Mesenteric fat pad (tissue), 1 donor: ENCODE measurements at regions not wholly inside any gene's neighbourhood (a gene's known extent, or its start where the extent isn't known, plus 50 kb on each side); places are given as distances from the start of the nearest gene placed in this dataset.

Source experiments
- DNase-seq: peaks from one replicate; pipeline ENCODE4 v3.0.0-alpha.2; 2020; ENCODE audit warnings: low spot score
- donor health status: DM: yes; HTN: yes; CAD: no.

DNA sequence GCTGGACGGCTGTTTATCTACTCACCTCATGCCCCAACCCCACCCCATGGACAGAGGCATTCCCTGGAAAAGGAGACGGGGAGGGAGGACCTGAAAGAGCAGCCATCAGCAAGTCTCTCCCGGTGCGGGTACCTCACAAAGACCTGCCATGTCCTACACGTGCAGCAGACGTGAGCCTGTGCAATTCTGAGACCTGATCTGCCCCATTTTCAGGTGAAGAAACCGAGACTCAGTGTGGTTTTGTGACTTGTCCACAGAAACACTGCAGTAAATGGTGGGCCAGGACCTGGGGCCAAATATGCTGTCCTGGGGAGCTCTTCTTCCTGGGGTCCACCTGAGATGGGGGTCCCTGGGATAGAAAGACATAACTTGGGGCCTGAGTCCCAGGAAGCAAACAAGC lies 137.0 kb upstream of the LINGO1 start:
- no peak for DNase-seq

DNA sequence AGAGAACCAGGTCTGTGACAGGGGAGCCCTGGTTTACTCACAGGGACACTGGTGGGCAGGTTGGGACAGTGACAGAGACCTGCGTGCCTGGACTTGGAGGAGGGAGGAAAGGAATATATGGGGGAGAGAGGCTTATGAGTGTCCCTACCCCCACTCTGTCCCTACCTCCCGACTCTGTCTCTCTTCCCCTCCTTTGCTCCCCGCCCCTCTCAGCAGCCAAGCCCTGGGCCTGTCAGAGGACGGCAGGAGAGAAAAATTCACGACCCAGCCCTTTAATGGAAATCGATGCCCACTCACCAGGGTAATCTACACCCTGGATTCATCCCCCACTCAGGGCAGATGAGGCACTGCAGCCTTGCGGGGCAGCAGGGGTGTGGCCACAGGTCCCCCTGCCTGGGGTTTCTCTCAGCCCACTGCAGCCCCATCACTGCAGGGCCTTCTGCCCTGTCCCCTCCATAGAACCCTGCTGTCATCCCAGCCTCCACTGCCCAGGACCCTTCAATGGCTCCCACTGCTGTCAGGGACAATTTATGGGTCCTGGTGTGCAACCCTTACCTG lies 135.9 kb upstream of the LINGO1 start:
- no peak for DNase-seq

DNA sequence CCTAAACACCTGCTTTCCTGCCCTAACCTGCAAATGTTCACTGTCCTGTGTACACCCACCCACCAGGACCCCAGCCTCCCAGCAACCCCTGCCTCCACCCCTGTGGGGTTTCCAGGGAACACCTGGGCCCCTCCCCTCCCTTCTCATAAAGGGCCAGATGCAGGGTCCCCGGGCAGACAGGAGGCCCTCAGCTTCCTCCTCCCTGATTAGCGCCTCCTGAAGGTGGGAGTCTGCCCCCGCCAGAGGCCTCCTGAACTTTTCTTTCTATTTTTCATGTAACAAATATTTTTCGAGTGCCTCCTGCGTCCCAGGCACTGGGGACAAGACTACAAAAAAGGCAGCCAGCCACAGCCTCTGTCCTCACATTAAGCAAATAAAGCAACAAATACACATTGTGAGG lies 135.4 kb upstream of the LINGO1 start:
- no peak for DNase-seq

DNA sequence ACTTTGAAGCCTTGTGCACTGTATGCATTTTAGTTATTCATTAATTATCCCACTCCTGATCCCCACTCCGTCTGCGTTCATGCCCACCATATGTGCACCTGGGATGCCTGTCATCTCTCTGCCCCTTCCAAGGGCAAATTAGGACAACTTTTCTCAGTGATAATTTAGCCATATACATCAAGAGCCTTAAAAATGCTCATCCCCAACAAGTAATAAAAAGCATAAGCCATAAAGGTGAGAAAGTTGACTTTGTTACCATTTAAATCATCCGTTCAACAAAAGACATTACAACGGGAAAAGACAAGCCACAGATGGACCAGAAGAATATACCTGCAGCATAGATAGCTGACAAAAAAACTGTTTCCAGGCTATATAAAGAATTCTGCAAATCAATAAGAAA lies 131.4 kb upstream of the LINGO1 start:
- DNase-seq: no peak

DNA sequence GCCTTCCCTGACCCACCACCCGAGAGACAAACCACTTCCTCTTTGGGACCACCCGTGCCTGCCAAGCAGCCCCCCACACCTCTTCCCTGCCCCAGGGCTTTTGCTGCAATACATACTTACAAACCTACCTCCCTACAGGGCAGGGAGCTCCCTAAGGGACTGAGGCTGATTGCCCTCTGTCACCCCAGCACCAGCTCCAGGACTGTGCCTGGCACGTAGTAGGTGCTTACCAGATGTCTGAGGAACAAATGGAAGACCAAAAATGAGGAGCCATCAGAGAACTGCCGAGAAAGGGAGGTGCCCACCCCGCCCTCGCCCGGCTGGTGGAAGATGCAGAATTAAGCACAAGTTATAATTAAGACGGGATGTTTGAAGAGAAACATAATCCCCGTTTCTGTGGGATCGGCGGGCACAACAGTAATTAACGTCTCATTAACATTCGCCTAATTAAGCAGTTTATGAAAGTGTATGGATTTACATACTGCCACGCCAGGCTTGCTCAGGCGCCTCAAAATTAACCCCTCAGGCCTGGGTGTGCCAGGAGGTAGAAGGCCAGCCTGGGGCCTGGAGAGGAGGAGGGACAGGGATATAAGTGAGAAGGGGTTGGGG lies 130.1 kb upstream of the LINGO1 start:
- no peak for DNase-seq

DNA sequence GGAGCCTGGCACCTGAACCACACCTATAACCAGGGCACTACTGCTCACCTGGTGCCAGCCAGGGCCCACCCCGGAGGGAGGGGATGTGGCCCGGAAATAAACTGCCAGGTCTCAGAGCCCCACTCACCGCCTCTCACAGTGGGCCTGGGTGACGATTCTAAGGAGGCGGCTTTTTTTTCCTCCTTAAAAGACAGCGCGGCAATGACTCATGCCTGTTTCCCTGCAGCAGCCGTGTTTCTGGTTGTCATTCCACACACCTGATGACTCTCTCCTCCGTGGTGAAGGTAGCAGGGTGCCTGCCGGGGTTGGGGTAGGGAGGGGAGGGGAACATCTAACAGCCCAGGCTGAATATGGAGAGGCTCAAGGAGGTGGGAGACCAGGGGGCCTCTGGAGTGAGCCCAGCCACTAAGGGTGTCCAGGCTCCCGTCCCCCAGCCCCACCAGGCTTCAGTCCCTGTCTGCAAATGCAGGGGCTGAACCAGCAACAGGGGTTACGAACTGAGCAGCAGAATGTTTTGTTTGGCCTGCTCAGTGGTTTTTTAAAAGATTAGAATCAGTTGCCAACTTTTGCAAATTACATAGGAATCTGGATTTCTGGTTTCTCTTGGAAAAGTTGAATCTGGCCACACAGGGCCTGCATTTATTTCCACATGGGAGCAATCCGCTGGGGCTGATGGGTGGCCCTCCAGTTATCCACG lies 127.3 kb upstream of the LINGO1 start:
- DNase-seq: no peak

DNA sequence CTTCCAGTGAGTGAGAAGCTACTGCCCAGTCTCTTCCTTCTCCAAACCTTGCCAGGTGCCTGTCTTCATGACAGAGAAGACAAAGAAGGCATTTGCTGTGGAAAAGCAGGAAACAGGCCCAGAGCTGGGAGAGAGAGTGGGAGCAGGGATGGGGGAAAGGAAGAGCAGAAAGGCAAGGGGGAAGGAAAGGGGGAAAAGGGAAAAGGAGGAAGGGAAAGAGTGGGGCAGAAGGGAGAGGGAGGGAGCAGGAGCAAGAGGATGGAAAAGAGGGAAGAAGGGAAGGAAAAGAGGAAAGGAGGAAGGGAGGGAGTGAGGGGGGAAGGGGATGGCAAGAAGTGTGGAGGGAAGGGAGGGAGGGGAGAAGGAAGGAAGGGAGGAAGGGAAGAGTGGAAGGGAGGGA lies 121.2 kb upstream of the LINGO1 start:
- no peak for DNase-seq

DNA sequence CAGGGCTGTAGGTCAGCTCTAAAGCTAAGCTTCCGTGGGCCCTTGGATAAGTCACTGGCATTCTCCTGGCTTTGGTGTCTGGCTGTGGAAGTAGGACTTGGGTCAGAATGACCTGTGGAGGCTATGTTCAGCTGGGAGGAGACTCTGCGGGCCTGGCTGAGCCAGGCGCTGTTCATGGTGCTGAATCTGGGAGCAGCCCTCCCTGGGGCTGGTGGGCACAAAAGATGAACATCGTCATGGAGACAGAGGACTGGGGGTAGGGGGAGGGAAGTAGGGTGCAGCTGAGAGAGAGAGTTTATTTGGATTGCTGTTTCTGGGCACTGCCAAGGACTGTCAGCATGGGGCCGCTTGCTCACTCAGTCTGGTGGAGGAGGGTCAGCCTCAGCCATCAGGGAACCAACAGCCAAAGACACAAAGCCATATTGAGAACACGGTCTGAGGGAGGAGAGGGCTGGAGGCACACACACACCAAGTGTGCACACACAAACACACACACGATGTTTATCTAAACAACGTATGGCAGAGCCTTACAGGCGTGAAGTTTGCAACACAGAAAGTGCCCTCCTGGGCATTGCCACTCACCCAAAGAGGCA lies 120.7 kb upstream of the LINGO1 start:
- no peak for DNase-seq

DNA sequence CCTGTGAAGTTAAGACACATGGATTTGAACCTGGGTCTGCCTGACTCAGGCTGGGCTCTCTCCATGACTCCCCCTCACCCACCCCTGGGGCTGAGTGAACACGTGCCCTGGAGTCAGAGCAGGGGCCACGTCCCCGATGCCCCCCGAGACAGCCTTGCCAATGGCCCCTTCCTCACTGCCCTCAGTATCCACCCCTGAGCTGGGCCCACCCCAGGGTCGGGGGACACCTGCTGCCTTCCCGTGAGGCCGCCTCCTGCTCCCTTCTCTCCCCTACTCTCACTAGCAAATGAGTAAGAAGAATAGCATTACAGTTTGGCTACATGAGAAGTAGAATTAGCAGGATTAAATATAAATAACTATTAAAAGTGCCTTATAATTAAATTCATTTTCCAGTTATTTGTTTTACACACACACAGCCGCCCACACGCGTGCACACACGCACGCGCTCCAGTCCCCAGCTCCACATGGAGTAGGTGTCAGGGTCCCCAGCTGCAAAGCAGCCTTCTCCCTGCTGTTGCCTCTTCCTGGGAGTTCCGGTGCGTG lies 117.4 kb upstream of the LINGO1 start:
- DNase-seq: no peak

DNA sequence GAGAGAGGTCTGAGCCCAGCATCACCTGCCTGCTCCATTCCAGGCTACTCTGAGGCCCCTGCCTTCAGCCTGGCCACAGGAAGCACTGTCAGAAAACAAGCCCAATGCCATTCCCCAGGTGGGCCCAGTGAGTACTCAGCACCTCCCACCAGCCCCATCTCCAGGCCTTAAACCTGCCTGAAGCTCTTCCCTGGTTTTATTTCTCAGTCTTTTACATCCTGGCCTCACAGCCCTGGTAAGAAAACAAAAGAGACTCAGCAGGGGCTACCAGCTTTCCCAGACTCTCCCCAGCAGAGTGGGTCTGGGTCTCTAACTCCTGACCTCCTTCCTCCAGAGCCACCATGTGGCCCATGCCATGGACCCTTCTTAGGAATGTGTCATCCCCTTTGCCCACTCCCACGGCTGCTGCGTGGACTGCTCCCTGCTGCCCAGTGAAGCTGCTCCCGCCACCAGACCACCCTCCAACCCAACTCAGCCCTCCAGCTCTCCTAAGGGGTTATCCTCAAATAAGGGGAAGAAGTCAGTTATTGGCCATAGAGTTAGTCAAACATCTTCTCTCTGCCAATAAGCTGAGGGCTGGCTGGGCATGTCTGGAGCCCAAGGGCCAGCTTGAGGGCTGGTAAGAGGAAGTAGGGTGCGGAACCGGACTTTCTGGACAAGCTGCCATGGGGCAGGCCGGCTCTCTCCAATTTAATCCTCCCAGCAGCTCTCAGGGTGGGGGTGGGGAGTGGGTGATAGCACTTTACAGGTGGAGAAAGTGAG lies 116.7 kb upstream of the LINGO1 start:
- DNase-seq: no peak

DNA sequence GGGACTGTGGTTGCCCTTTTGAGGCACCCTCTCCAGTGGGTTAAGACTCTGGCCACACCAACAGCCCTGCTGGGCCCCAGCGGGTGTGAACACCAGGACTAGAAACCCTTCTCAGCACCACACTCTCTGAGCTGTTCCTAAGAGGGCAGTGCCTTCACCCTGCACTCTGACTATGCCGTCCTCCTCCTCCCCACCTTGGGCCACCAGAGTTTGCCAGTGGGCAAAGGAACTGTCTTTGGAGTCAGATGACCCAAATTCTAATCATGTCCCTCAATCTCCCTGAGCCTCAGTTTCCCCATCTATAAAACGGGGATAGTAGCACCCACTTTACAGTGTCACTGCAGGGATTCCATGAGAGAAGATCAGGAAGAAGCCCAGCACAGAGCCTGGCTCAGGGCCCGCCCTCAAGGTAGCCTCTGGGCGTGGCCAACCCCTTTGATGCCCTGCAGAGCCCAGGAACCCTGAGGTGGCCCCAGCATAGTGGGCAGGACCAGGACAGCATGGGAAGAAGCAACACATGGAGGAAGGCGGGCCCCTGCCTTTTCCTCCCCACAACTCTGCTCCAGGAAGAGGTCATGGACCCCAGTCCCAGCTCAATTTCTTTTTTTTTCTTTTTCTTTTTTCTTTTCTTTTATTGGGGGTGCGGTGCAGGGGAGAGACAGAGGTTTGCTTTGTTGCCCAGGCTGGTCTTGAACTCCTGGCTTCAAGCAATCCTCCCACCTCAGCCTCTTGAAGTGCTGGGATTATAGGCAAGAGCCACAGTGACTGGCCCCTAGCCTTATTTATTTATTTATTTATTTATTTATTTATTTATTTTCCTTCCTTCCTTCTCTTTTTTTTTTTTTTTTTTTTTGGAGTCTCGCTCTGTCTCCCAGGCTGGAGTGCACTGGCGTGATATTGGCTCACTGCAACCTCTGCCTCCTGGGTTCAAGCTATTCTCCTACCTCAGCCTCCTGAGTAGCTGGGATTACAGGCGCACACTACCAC lies 115.7 kb upstream of the LINGO1 start:
- DNase-seq: no peak

DNA sequence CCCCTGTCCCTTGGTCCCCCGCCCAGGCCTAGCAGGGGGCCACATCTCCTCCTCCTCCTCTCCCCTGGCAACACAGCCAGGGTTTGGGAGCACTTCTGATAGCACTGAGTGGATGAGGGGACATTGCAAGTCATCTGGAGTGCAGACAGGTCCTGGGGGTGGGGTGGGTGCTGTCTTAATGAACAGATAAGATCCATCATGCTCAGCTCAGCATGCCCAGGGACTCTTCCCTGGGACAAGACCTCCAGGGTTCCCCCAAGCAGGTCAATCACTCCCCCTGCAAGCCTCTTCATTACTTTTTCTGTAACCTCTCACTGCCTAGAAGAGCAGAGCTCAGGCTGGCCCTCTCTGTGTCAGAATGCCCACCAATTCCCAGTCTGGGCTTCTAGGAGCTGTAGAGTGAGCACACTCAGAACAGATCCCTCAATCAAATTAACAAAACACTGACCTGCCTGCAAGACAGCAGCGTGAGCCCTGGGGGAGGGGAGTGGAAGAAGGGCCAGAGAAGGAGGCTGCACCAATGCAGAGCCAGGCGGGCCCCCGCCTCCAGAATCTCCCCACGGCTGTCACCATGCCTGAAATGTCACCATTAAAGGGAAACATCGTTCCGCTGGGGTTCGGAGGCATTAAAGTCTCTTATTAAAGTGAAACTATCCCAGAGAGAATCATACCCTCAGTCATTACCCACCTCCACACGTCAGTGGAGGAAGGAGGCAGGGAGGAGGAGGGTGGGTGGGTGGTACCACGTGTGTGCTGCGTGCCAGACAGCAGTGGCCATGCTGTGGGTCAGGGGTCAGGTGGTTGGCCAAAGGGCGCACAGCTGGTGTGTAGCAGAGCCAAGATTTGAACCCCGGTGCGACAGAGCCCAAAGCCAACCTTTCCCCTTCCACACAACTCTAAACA lies 114.7 kb upstream of the LINGO1 start:
- DNase-seq: no peak

DNA sequence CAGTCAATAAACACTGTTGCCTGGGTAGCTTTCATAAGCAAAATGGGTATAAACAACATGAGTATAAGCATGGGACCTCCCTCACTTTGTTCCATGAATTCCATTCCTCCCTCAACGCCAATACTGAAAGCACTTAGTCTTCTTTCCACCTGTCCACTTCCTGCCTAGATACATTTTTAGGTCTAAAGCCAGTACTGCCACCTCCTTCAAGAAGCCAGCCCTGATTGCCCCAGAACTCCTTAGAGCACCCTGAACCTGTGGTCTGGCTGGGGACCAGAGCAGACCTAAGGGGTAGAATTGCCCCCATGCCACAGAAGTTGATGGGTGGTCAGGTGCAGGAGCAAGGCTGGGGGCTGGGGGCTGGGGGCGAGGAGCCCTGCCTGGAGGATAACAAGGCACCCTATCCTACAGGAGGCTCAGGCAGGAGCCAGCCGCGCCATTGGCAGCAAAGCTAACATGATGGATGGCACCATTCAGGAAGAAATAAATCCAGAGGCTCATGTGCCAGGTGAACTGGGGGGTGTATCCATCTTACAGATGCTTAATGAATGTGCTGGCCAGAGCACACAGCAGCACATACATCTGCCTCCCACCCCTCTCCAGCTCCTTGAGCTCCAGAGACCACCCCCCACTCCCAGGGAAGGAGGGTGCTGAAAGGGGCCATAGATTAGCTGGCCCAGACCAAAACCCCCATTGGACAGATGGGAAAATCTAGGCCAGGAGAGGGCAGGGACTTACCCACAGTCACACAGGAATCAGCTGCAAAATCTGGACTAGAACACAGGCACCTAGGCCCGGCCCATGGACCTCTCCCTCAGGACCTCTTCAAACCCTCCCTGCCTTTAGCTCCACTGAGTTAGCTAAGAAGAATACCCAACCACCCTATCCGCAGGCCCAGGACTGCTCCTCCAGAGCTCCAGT lies 113.8 kb upstream of the LINGO1 start:
- DNase-seq: no peak

DNA sequence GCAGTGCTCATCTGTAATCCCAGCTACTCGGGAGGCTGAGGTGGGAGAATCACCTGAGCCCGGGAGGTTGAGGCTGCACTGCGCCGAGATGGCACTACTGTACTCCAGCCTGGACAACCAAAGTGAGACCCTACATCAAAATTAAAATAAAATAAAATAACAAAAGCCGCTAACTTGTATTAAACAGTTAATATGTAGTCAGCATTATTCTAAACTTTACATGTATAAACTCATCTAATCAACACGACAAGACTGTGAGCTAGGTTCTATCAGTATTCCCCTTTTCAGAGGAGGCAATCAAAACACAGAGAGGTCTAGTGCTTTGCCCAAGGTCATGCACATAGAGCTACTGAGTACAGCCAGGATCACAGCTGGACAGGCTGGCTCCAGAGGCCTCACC lies 111.7 kb upstream of the LINGO1 start:
- no peak for DNase-seq

DNA sequence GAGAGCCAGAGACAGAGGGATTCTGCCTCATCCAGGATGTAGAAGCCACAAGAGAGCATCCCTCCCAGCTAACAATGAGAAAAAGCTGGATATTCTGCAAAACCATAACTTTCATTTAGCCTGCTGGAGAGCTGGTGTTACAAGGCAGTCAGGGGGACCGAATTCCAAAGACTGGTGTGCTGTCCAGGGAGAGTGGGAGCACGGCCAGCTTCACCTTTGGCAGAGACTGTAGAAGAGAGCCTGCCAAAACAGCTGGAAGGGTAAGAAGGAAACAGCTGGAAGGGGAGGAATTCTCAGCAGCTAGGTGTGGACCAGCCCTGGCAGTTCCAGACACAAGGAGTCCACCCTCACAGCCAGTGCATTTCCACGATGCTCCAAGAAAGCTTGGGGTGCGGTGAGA lies 109.9 kb upstream of the LINGO1 start:
- no peak for DNase-seq

DNA sequence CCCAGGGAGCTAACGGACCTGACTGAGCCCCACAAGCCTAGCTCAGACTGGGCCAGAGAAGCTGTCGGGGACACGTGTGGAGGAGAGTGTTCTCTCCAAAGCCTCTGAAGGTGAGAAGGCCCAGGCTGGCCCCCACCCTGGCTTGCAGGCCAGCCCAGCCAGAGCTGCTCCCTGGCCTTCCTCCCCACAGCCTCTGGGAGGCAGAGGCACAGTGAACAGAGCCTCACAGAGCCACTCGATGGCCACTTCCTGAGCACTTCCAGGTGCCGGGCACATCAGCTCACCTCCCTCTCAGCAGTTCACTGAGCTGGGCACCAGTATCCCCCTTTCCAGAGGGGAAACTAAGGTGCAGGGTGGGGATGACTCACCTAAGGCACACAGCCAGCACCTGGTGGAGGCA lies 109.4 kb upstream of the LINGO1 start:
- DNase-seq: no peak

DNA sequence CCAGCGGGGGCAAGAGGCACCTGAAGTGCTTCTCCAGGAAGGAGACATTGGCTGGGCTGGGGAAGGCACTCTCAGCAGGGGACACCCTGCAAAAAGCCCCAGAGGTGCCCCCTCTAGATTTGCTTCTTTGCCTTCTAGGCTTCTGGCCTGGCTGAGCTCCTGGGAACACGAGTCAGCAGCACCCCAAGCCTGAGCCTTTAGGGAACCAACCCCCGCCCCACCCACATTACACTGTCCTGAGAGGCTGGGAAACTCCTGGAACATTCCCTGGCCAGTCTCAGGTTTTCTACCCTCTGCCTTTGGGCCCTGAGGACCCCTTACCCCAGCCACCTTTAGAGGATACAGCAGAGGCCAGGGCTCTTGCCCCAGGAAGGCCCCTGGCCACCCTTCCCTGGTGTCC lies 108.4 kb upstream of the LINGO1 start:
- DNase-seq: no peak
